GM10248 (cell line): ENCODE measurements at regions not wholly inside any gene's neighbourhood (a gene's known extent, or its start where the extent isn't known, plus 50 kb on each side); places are given as distances from the start of the nearest gene placed in this dataset.

Source experiments
- CTCF ChIA-PET: fragments of 300-600 bp; sonication (Branson Sonifier 250); formaldehyde crosslinking; extraction: SDS; loops from one replicate; lab custom pipeline; 2021; ENCODE audit warnings: antibody characterized with exemption; lab: Yijun Ruan, JAX
- POLR2A ChIA-PET: fragments of 350-650 bp; sonication (Branson Sonifier 250); formaldehyde crosslinking; extraction: SDS; loops from one replicate; lab custom pipeline; 2020; ENCODE audit warnings: antibody characterized with exemption; lab: Yijun Ruan, JAX
- DNase-seq: peaks from one replicate; pipeline ENCODE4 v3.0.0; 2012; ENCODE audit errors: extremely low spot score
- TF ChIP-seq, protein P1 (sequence below): IDR thresholded peaks from 2 replicates; pipeline ENCODE4 v1.5.1; 2012; ENCODE audit warnings: mild to moderate bottlenecking, low read depth; ENCODE audit errors: extremely low read depth, missing control alignments, control extremely low read depth

DNA sequence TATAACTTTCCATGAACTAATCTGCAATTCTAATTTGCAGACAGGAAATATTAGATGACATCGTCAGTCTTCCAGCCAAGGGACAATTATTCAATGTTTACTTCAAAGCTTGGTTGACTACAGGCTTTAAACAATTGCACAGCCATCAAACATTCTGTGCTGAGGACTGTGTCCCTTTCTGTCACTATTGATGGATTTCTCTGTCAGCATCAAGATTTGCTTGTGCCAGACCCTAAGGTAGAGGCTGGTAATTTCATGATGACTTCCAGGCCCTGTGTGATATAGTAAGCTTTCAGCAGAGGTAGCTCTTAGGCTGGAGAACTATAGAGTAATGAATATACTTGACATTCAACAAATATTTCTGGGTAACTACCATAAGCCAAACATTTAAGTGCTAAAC is 229.3 kb upstream of the ACTBL2 start:
- CTCF ChIA-PET = interaction anchor here (2.0 kb wide), 1 partner anchor 8 kb away, joined by 6 read pairs; no protein-coding TSS in a partner anchor
- POLR2A ChIA-PET = no interaction called here
- TF ChIP-seq, protein P1, sequence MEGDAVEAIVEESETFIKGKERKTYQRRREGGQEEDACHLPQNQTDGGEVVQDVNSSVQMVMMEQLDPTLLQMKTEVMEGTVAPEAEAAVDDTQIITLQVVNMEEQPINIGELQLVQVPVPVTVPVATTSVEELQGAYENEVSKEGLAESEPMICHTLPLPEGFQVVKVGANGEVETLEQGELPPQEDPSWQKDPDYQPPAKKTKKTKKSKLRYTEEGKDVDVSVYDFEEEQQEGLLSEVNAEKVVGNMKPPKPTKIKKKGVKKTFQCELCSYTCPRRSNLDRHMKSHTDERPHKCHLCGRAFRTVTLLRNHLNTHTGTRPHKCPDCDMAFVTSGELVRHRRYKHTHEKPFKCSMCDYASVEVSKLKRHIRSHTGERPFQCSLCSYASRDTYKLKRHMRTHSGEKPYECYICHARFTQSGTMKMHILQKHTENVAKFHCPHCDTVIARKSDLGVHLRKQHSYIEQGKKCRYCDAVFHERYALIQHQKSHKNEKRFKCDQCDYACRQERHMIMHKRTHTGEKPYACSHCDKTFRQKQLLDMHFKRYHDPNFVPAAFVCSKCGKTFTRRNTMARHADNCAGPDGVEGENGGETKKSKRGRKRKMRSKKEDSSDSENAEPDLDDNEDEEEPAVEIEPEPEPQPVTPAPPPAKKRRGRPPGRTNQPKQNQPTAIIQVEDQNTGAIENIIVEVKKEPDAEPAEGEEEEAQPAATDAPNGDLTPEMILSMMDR = no peak
- no peak for DNase-seq

DNA sequence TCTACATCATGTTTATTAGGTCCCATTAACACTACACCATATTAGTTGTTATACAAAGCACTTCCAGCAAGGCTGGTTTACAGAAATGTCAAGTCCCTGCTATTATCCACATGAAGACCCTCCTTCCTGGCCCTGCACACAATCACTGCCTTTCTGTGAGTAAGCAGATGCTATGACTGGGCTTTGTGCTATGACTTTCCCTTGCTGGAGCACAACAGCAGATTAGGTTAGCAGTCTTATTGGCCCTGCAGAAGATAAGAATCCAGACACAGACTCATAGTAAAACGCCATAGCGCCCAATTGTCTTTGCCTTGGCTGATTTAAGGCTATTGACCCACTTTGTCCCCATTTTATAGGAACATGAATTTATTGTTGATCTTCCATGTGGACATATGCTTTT is 228.9 kb upstream of the ACTBL2 start:
- TF ChIP-seq, protein P1 = no peak
- ChIA-PET POLR2A (no interaction called here), CTCF (interaction anchor here (1.5 to 2.0 kb wide), 2 partner anchors 7 to 20 kb away, joined by 4 to 6 read pairs; no protein-coding TSS in a partner anchor)
- DNase-seq = no peak

DNA sequence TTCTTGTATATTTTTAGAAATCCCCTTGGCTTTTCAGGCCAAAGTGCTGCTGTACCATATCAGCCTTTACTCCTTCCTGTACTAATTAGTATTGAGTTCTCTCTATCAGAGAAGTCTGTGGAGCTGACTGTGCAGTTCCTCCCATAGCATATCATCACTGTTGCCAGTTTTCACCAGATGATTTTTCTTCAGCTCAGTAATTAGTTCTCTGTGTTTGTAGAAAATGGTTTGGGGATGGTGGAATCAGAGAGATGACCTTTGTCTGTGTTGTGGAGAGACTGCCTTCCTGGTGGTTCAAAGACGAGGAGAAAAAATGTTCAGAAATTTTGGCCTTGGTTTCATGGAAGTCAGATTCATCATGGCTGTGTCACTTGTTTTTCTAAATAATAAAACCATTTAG is 227.5 kb upstream of the ACTBL2 start:
- POLR2A ChIA-PET = no interaction called here
- CTCF ChIA-PET = interaction anchor here (1.5 kb wide), 1 partner anchor 19 kb away, joined by 4 read pairs; no protein-coding TSS in a partner anchor
- TF ChIP-seq, protein P1 = no peak
- no peak for DNase-seq

DNA sequence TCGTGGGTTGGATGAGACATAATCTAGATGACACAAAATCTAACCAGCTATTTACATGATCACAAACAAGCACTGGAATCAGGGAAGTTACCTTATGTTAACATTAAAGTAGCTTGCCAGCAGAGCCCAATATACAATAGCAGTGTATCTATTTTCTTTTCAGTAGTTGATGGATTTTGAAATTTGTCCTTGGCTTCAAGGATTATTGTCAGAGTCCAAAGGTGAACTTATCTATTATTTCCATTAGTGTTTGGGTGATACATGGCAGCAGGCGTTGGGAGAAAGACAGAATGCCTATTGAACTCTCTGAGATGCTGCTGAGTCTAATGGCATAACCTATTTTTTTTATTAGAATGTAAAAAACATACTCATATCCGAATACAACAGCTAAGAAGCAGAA is 223.2 kb upstream of the ACTBL2 start:
- CTCF ChIA-PET = interaction anchor here (1.1 to 1.3 kb wide), 2 partner anchors 12 to 56 kb away, joined by 3 to 5 read pairs; no protein-coding TSS in a partner anchor
- no peak for DNase-seq
- TF ChIP-seq, protein P1 = no peak
- POLR2A ChIA-PET = no interaction called here

DNA sequence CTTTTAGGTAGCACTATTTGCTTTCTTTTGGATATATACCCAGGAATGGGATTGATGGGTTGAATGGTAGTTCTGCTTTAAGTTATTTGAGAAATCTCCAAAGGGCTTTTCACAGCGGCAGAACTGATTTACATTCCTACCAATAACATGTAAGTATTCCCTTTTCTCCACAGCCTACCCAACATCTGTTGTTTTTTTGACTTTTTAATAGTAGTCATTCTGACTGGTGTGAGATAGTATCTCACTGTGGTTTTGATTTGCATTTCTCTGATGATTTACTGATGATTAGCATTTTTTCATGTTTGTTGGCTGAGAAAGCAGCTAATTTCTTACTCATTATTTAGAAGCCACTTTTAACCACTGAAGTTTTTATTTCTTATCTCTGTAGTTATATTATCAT is 221.1 kb upstream of the ACTBL2 start:
- DNase-seq = no peak
- TF ChIP-seq, protein P1 = no peak
- ChIA-PET POLR2A (no interaction called here), CTCF (interaction anchor here (1.3 kb wide), 1 partner anchor 9 kb away, joined by 6 read pairs; no protein-coding TSS in a partner anchor)

DNA sequence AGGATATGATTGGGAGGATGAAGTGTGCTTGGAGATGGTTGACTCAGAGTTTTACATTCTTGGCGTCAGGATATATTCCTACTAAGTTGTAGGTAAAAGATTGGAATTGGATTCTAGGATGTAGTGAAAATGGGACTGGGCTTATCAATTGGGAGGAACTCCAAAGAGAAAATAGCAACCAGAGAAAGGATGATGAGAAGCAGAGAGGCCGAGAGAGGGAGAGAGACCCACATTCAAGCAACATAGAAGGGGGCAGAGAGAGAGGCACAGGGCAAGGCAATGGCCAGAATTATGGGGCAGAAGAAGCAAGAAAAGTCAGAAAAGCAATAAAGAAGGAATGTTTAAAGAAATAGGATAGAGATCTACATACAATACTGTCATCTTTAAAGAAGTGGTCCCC is 217.9 kb upstream of the ACTBL2 start:
- DNase-seq = no peak
- TF ChIP-seq, protein P1 = no peak
- ChIA-PET POLR2A (no interaction called here), CTCF (no interaction called here)
